Muscle of arm (tissue), 1 donor: ENCODE measurements at regions not wholly inside any gene's neighbourhood (a gene's known extent, or its start where the extent isn't known, plus 50 kb on each side); places are given as distances from the start of the nearest gene placed in this dataset.

Source experiments
- DNase-seq: peaks from one replicate; pipeline ENCODE4 v3.0.0-alpha.2; 2013

DNA sequence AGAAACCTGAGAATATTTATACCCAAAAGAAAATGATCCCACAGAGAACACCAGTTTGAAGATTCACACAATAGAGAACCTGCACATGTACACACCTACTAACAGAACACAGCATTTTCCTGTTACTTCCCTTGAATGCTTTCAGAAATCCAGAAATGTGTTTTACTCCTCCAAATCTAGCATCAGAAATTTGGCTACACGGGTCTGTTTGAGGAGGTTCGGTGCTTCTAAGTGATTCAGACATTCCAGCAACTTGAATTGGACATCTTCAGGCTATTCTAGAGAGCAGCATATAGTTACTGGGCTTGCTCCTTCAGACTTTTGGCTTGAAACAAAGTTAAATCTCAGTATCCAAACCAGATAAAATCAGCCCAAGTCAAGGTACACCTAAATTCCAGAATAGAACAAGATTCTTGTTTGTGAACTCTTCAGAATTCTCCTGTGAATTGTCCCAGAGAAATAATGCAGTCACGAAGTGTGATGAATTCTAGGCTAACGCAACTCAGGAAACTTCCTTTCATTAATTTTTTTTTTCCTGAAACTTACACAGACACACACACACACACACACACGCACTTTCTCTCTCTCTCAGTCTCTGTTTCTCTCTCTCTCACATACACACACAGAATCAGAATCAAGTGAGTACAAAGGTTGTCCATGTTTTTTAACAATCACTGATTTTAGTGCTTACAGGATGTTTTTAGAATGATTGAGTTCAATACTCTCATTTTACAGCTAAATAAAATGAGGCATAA, 278.4 kb upstream of the SNX7 start:
- no peak for DNase-seq

DNA sequence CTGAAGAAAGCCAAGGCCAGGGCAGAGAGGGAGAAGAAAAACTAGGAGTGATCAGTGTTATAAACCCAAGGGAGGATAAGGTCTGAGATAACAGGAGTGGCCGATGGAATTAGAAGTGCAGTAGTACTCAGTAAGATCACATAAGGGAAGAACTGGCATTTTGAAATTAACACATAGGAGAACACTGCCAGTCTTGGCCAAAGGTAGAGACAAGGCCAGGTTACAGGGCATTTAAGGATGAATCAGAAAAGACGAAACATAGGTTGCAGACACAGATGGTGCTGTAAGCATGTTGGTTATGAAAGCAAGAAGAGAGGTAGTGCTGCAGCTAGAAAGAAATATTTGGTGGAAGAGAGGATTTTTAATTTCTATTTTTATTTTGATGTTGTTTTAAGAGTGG, 278.9 kb upstream of the SNX7 start:
- no peak for DNase-seq

DNA sequence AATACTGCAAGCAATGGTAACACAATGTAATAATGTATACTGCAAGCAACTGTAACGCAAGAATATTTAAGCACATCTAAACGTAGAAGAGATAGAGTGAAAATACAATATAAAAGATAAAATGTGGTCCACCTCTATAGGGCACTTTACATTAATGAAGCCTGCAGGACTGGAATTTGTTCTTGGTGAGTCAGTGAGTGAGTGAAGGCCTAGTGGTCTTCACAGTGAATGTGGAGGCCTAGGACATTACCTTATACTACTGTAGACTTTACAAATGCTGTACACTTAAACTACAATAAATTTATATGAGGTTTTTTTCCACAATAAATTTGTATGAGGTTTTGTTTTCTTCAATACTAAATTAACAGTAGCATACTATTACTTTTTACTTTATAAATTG, 287.4 kb upstream of the SNX7 start:
- DNase-seq: no peak

DNA sequence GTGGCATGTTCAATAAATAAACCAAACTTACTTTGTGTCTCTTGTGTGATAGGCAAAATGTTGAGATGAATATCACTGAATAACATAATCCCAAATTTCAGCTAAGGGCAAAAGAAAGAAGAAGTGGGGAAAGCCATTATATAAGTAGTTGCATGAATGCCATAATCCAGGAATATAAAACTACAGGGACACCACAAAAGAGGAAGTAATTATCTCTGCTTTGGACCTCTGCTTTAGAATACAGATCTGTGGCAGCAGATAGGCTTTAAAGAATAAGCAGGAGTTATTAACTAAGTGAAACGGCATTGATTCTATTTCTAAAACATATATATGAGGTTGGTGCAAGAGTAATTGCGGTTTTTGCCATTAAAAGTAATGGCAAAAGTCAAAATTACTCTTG, 288.5 kb upstream of the SNX7 start:
- DNase-seq: no peak

DNA sequence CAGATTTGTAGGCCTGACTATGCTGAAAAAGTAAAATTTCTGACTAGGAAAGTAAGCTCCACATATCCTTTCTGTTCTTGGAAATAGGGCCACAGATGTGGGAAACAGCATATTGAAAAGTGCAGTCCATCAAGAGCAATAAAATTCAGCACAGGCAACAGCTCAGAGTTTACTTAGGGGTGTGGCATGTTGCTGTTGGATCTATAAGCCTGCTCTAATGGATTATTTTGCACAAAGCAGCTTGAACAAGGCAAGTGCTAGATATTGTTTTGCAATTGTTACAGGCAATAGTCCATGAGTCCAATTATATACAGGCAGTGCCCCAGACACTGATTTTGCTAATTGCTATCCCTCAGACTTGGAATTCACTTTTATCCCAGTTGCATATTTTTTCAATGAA, 289.8 kb upstream of the SNX7 start:
- DNase-seq: no peak

DNA sequence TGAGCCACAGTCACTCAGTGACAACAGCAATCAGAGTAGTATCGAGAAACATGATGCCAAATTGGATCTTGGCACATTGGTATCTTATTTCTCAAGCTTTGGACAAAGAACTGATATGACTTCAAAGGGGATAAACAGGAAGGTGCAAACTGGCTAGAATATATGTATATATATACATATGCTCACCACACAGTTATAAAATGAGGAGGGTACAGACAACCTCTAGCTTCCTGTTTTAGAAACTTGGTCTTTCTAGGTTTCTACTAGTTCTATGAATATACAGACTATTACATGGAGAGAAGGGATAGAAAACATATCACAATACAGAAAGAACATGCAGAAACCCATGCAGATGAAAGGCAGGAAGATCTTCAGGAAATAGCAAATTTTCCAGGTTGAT, 292.1 kb upstream of the SNX7 start:
- no peak for DNase-seq

DNA sequence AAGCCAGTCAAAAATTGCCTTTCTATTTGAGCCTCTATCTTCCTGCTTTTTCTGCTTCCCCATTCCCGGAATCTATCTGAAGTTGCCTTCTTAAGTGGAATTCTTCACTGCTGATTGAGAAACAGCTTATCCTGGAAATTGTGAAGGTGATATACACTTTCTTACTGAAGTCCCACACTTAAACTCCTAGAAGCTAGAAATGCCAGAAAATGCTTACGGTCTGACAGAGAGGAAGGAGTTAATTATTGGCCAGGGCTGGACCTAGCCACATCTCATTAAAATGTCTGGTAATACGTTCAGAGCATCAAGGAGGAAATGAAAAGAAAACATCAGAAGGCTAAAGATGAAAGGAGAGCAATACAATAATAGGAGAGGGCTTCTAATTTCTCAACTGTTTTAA, 292.5 kb upstream of the SNX7 start:
- DNase-seq: no peak

DNA sequence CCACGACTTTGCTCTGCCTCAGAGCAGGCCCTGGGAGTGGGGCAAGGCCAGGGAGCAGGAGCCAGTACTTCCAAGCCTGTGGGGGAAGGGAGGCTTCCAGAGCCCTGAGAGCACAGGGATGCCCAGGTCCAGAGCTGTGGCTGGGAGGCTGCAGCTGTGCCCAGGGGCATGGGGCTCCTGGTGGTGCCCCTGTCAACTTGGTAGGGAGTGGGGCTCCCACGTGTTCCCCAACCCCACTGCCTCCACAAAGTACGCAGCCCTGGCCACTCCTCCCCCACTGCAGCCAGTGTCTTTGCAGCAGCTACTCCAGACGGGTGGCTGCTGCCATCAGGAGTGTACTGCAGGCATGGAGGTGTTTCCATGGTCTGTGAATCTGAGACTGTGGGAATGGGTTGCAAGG, 294.1 kb upstream of the SNX7 start:
- no peak for DNase-seq

DNA sequence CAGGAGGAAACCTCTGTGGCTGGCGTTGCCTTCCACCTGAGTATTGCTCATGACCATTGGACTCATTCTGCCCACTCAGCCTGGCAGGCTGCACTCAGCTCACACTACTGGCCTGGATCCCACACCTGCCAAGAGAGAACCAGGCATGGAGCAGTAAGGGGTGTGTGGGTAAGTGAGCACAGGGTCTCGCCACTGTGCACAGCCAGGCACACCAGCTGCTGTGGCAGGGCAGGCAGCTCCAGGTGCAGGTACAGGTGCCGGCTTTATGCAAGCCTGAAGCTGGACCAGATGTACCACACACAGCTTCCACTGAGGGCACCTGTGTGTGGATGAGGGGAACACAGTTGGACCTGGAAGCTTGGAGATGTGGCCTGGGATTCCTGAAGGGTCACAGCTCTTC, 295.2 kb upstream of the SNX7 start:
- DNase-seq: no peak

DNA sequence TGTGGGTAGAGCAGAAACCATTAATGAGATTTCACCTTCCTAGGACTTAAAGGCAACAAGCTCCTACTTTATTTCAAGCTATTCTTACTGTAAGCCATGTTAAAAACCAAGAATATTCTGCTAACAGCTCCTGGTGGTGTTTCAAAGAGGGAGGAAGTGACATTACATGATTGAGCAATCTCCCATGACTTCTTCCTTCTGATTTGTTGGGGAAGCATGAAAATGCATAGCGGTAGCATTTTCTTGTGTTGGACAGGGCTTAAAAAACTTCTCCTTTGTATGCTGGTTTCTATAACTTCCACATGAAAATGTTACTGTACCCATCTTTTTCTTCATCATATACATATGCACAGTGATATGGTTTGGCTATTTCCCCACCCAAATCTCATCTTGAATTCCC, 297.0 kb upstream of the SNX7 start:
- DNase-seq: no peak

DNA sequence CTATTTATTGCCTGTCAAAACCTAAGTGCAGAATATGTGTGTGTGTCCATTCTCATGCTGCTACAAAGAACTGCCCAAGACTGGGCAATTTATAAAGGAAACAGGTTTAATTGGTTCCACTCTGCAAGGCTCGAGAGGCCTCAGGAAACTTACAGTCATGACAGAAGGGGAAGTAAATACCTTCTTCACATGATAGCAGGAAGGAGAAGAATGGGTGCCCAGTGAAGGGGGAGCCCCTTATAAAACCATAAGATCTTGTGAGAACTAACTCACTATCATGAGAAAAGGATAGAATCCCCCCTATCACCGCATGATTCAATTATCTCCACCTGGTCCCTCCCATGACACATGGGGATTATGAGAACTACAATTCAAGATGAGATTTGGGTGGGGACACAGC, 300.7 kb upstream of the SNX7 start:
- DNase-seq: no peak

DNA sequence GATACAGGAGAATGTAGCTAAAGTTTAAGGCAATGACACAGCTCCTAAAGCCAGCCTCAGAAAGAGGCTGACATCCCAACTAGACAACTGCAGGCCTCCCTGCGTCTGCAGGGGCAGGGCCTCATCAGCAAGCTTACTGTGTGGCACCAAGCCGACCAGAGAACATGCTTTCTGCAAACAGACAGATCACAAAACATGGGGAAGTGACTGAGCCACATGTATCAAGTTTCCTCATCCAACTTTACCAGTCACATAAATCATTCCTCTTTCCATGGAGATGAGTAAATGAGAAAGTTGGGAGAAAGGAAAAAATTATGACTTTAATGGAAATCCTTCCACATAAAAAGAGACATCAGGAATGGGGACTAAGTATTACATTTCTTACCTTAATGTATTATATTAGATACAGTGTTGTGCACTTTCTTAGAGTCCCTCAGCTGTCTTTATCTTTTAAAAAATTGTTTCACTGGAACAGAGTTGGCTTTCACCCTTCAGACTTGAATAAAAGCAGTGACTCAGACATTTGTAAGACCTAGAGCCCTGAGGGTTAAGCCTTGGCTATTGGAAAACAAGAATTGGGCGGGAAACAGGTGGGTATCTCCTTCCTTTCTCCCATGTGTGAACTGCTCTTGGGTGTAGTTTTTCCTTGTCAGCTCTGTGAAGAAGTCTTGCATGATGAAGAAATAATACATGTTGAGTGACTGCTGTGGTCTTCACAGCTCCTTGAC, 305.7 kb upstream of the SNX7 start:
- DNase-seq: no peak

DNA sequence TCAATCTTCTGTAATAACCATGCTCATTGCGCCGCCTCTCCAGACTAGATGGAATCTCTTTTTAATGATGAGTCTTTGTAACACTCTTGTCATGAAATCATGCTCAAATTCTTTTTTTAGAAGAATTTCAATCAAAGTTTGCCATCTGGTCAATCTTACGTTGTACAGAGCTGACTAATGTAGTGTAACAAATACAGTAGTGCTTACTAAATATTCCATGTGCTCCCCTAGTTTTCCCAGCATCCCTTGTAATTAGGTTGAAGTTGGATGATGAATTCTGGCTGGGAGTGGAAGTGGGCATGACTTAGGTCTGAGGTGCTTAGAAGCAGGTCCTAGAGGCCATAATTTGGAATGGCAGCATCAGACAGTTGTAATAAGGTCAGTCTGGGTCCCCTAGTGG, 309.1 kb upstream of the SNX7 start:
- no peak for DNase-seq

DNA sequence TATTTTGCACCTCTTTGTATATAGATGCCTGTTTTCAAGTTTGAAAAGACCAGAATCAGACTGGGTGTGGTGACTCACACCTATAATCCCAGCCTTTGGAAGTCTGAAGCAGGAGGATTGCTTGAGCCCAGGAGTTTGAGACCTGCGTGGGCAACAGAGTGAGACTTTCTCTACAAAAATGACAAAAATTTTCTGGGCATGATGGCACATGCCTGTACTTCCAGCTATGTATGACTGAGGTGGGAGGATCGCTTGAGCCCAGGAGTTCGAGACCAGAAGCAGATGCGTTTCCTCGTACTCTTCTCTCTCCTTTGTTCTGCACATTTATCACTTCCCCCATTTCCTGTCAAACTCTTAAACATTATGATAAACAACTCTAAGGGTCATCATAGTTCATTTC, 310.0 kb upstream of the SNX7 start:
- no peak for DNase-seq

DNA sequence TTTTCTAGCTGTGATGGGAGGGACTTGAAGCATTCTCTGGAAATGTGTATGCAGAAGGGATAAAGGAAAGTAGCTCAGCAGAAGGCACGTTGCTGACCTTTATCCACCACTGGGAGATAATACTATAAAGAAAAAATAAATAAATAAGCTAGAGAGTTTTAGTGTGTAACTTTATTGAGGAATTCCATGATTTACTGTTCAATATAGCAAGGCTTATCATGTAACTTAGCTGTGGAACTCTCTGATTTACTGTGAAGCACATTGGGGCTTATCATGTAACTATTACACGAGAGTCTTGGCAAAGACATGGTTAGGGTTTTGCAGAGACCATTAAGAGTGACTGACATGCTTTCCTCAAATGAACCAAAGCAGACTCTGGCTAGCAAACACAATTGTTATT, 316.1 kb upstream of the SNX7 start:
- DNase-seq: no peak

DNA sequence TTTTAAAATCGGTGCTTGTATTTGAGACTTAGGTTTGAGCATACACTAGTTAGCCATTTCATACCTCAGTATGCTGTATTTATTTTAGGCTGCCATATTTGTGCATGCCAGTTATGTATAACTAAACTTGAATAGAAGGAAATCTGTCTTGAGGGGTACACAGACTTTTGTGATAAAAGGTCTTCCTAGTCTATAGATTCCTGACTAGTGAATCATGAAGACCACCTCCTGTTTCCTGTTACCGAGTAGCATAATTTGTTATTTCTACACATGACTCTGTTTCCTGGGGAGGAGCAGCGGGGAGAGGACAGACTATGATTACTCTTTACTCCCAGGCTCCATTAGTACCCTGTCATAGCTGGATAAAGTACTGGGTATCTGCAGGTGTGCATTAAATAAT, 316.8 kb upstream of the SNX7 start:
- DNase-seq: no peak

DNA sequence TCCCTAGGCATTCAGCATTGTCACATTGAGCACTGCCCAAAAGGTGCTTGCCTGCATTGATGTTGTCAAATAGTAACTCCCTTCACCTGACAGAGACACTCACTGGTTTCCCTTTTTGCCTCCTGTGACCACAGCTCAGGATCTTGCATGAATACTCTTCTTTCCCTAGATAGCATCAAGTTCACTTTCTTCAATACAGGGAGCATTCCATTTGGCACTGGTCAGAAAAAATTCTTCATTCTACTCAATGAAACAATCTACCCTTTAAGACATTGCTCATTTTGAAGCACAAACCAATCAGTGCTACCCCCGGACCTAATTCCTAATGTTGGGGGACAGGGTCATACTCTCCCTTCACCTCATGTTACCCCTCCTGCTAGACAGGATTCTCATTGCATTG, 319.0 kb upstream of the SNX7 start:
- no peak for DNase-seq

DNA sequence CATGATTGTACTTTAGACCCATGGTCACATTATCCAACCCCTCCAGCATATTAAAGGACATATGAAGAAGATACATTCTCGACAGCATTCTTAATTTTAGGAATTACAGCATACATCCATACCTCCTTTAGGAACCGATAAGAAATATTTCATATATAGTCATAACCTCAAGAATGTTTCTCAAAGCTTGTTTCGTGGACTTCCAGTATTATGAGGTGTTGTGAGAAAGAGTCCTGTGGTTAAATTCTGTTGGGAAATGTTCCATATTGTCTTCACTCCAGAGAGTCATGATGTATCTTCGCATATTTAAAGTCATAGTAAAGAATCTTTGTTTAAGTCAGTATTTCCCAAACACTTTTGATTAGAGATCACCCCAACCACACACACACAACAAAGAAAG, 321.0 kb upstream of the SNX7 start:
- DNase-seq: no peak

DNA sequence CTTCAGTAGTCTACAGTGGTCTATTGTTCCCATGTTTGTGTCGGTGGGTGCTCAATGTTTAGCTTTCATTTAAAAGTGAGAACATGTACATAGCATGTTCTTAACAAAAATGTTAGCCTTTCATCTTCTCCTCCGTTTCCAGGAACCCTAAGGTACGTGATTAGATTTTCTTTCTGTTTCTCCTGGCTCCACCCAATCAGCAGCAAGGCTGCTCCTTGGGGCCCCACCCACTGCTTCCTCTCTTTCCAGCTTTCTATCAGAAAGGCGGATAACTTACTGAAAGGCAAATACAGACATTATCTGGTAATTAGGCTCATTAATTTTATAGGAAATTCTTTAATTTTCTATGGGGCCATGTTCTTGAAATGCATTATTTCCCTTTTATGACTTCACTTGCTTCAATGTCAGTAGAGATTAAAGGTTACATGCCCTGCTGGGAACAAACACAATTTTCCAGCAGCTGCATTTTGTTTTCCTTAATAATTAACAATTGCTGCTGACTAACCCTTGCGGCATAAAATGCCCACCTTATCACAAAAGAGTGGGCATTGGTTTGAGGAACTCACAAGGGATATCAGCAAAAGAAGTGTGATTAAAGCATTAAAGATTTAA, 324.9 kb upstream of the SNX7 start:
- no peak for DNase-seq

DNA sequence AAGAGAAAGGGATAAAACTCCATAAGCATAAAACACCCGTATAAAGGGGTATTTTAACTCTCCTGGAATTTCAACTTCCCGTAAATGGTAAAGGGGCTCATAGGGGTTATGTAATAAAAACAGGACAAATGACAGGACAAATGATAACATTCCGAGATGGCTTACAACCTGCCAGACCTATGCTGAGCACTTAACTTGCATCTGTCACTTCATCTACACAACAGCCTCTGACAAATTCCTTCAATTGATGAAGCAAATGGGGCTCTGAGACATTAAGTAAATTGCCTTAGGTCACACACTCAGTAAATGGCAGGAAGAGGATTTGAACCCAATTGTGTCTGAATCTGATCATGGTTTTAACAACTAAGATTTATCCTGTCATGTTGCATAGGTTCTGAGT, 327.6 kb upstream of the SNX7 start:
- DNase-seq: no peak

DNA sequence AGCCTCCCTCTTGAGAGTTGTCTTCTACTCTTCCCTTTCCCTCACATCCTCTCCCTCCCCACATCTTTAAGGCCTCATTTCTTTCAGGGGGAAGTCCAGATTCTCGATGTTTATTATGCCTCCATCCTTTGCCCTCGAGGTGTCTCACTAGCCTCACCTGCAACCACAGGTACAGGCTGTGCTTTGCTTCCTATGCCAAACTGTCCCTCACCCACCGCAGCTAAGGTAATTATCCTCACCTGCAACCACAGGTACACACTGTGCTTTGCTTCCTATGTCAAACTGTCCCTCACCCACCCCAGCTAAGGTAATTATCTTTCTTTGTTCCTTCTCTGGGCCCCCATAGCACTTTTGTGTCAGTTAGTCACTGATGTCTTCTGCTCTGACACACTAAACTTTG, 328.1 kb upstream of the SNX7 start:
- DNase-seq: no peak

DNA sequence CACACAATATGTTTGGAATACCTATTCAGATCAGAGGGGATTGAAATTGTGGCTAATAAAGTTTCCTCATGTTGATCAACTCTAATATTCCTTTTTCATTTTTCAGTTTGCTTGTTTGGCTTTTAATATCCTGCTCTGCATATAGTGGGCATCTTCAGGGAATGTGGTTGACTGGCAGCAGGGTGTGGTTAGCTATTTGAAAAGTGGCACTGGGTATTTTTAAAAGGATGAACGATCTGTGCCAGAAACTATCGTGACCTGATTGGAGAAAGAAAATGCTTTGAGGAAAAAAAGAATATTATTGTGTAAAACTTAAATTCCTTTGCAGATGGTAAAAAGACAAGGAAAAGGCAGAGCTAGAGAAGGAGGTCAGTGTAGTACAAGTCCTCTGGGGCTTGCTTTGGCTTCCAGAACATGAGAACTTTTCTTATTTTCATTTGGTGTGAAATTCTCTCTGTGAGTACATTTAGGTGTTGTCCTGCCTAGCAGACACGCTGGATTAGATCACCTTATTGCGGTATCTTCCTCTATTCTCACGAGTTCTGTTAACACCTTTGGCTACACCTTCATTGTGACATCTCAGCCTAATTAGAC, 329.7 kb upstream of the SNX7 start:
- DNase-seq: no peak

DNA sequence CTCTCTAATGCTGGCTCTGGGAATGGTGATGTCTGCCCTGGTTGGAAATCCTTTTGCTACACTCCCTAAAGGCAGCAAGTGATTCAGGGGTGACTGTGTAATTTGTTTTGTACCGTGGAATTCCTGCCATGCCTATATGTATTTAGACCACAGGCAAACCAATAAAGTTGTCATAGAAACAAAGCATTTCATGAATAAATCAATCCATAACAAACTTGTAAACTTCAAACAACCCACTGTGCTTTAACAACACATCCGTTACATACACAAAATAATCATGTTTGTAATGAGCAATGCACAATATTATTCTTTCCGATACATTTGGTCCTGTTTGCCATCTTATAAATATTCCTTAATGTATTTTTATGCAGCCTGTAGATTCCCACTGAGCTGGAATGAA, 330.3 kb upstream of the SNX7 start:
- DNase-seq: no peak
